Upper lobe of right lung (tissue), 1 donor: ENCODE measurements at regions not wholly inside any gene's neighbourhood (a gene's known extent, or its start where the extent isn't known, plus 50 kb on each side); places are given as distances from the start of the nearest gene placed in this dataset.
A peak's percentile ranks its signal among the peaks of the same experiment; 100 is the strongest.

Experiments
- ATAC-seq: fragments of 200-7000 bp; cut with Tn5 transposase; one replicate; pipeline ENCODE4 v1.9.1; 2020; ENCODE audit warnings: mild to moderate bottlenecking, moderate library complexity
- DNase-seq: peaks from one replicate; pipeline ENCODE4 v3.0.0-alpha.2; 2020
- H3K27ac ChIP-seq: fragments of 200-600 bp; one replicate; pipeline ENCODE4 v1.8.0; 2022
- H3K27me3 ChIP-seq: fragments of 200-600 bp; one replicate; pipeline ENCODE4 v1.8.0; 2022; ENCODE audit warnings: mild to moderate bottlenecking
- H3K36me3 ChIP-seq: fragments of 200-600 bp; one replicate; pipeline ENCODE4 v1.8.0; 2022
- H3K4me1 ChIP-seq: fragments of 200-600 bp; one replicate; pipeline ENCODE4 v1.8.0; 2022
- H3K4me3 ChIP-seq: fragments of 200-600 bp; one replicate; pipeline ENCODE4 v1.8.0; 2022; ENCODE audit warnings: mild to moderate bottlenecking
- H3K9me3 ChIP-seq: fragments of 200-600 bp; one replicate; pipeline ENCODE4 v1.8.0; 2022
- CTCF ChIP-seq: fragments of 200-600 bp; IDR thresholded peaks from one replicate; pipeline ENCODE4 v1.8.0; 2022; ENCODE audit warnings: antibody characterized with exemption
- intact Hi-C: fragments of 100-400 bp; cut with DNase I; formaldehyde crosslinking; loops from one replicate; pipeline ENCODE4 v1.11.0; 2022
- donor health status: DM: no; HTN: yes; CAD: no; lungs with severe emphysema.

GRCh38 chr13:20337884-20338551, 105.9 kb upstream of the GJB6 start:
- Histone ChIP-seq H3K36me3 (no peaks in the 10 kb centered on the region), H3K27me3 (no peaks in the 10 kb centered on the region), H3K27ac (no peak overlapping the region), H3K9me3 (no peaks in the 10 kb centered on the region), H3K4me3 (no peak overlapping the region), H3K4me1 (no peaks in the 10 kb centered on the region)
- ATAC-seq (peak; percentile 71), DNase-seq (no peak)
- no peak for TF ChIP-seq CTCF
- intact Hi-C loops = no loop called here

- Histone ChIP-seq H3K4me1 (no peaks in the 10 kb centered on the region), H3K36me3 (no peaks in the 10 kb centered on the region), H3K4me3 (no peak overlapping the region), H3K9me3 (no peaks in the 10 kb centered on the region), H3K27ac (no peak overlapping the region), H3K27me3 (no peaks in the 10 kb centered on the region)
- DNase-seq (no peak), ATAC-seq (no peak)
- no peak for TF ChIP-seq CTCF
- intact Hi-C loops = no loop called here
Observed at GRCh38 chr13:20336761-20337160, 104.6 kb upstream of the GJB6 start.

- H3K27ac ChIP-seq = no peak overlapping the region
- no peak for TF ChIP-seq CTCF
- no peaks in the 10 kb centered on the region for H3K27me3 ChIP-seq
- no peak for DNase-seq
- intact Hi-C loops = no loop called here
- no peak for ATAC-seq
- no peak overlapping the region for H3K4me3 ChIP-seq
- no peaks in the 10 kb centered on the region for H3K9me3 ChIP-seq
- H3K4me1 ChIP-seq = no peaks in the 10 kb centered on the region
- H3K36me3 ChIP-seq = no peaks in the 10 kb centered on the region
Observed at GRCh38 chr13:20334309-20334708, 102.2 kb upstream of the GJB6 start.

GRCh38 chr13:20332361-20333096, 100.4 kb upstream of the GJB6 start:
- no peak overlapping the region for H3K27ac ChIP-seq
- no peaks in the 10 kb centered on the region for H3K4me1 ChIP-seq
- no peak for TF ChIP-seq CTCF
- no peaks in the 10 kb centered on the region for H3K9me3 ChIP-seq
- DNase-seq (no peak), ATAC-seq (peak; percentile 39)
- no peaks in the 10 kb centered on the region for H3K36me3 ChIP-seq
- no peaks in the 10 kb centered on the region for H3K27me3 ChIP-seq
- intact Hi-C loops = no loop called here
- H3K4me3 ChIP-seq = no peak overlapping the region

- Histone ChIP-seq H3K27me3 (no peaks in the 10 kb centered on the region), H3K4me1 (no peaks in the 10 kb centered on the region), H3K9me3 (no peaks in the 10 kb centered on the region), H3K36me3 (no peaks in the 10 kb centered on the region), H3K27ac (no peak overlapping the region), H3K4me3 (no peak overlapping the region)
- no peak for DNase-seq
- ATAC-seq = no peak
- intact Hi-C loops = no loop called here
- TF ChIP-seq CTCF = no peak
Observed at GRCh38 chr13:20331949-20332348, 99.8 kb upstream of the GJB6 start.
